Tibial nerve (tissue), 3 donors: ENCODE measurements at regions not wholly inside any gene's neighbourhood (a gene's known extent, or its start where the extent isn't known, plus 50 kb on each side); places are given as distances from the start of the nearest gene placed in this dataset.

ENCODE experiments used
- CTCF ChIP-seq, 5 experiments: fragments of 200-600 bp in 3 of 5; fragments of 450-650 bp in 2 of 5; sonication (generic) in 3 of 5; IDR thresholded peaks; one replicate each; pipeline ENCODE4 v1.5.1; 2016 to 2019; ENCODE audit warnings: antibody characterized with exemption in 5 of 5, mild to moderate bottlenecking in 3 of 5, moderate library complexity in 2 of 5
- POLR2A ChIP-seq, 2 donors: fragments of 450-650 bp; IDR thresholded peaks; one replicate each; pipeline ENCODE4 v1.6.1; 2017; ENCODE audit warnings: antibody characterized with exemption in 2 of 2, mild to moderate bottlenecking in 2 of 2, moderate library complexity in 2 of 2

- TF ChIP-seq CTCF (IDR thresholded peaks at IDR 0.05) (no peak), POLR2A (IDR thresholded peaks at IDR 0.05) (no peak)
Observed at GRCh38 chr3:24566927-24567326, 72.3 kb upstream of the THRB start.
